ENCODE measurements at regions not wholly inside any gene's neighbourhood (a gene's known extent, or its start where the extent isn't known, plus 50 kb on each side); places are given as distances from the start of the nearest gene placed in this dataset.

DNA sequence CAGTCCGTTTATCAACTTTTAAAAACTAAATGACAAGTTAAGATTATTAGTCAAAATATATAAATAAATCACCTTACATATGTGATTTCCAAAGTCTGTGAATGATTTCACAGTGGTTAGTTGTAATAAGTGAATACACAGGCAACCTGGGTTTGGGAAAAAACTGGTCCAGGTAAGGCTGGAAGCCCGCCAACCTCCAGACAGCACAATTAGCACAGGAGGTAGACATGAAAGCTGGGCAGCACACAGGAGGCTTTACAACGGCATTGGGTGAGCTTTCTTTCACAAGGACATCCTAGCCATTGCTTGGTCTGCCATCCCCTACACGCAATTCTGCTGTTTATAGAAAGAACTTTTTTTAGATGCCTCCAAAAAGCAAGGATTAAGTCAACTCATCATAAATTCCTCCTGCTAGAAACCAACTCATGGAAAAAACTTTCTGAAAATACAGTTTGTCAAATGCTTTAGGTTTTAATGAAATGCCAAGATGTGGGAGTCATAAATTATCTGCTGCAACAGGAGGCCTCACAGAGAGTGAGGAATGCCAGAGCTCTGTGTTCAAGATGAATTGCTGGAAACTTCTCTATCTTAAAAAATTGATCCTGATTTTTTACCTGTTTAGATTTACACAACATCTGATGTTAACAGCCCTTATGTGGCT is 346.8 kb upstream of the NFE2L3 start:
- ATAC-seq: no peak
- intact Hi-C loops (cut with DNase I, micrococcal nuclease): no loop called here
- DNase-seq: no peak

DNA sequence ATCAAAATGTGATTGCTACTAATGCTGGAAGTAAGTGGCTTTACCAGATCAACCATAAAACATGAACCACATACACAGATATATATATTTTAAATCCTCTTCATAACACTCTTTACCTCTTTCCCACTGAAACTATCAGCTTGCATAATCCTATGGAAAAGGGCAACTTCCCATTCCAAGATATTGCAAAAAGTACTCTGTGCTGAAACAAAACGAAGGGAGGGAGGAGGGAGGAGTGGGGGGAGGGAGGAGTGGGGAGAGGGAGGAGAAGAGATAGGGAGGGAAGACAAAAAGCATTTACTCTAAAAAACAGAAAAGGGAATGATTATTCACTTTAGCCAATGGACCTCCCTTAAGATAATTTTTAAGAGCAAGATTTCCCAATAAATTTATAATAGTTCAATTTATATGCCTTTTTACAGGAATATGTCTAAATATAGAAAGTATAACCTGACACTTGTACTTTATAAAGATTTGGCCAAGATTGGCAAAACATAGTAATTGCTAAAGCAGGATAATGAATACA is 344.8 kb upstream of the NFE2L3 start:
- TF ChIP-seq, protein P1, sequence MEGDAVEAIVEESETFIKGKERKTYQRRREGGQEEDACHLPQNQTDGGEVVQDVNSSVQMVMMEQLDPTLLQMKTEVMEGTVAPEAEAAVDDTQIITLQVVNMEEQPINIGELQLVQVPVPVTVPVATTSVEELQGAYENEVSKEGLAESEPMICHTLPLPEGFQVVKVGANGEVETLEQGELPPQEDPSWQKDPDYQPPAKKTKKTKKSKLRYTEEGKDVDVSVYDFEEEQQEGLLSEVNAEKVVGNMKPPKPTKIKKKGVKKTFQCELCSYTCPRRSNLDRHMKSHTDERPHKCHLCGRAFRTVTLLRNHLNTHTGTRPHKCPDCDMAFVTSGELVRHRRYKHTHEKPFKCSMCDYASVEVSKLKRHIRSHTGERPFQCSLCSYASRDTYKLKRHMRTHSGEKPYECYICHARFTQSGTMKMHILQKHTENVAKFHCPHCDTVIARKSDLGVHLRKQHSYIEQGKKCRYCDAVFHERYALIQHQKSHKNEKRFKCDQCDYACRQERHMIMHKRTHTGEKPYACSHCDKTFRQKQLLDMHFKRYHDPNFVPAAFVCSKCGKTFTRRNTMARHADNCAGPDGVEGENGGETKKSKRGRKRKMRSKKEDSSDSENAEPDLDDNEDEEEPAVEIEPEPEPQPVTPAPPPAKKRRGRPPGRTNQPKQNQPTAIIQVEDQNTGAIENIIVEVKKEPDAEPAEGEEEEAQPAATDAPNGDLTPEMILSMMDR (IDR thresholded peaks at IDR 0.05): no peak
- intact Hi-C loops (cut with DNase I, micrococcal nuclease): no loop called here
- no peak for ATAC-seq
- Histone ChIP-seq H3K4me3 (no peak overlapping the region), H3K4me1 (ENCODE audit: low read depth) (no peaks in the 10 kb centered on the region), H3K36me3 (ENCODE audit: low read depth) (no peaks in the 10 kb centered on the region), H3K9me3 (no peaks in the 10 kb centered on the region)
- DNase-seq: no peak

More for the DNA sequence above, 346.8 kb upstream of the NFE2L3 start:
- Histone ChIP-seq H3K36me3 (ENCODE audit: low read depth) (no peaks in the 10 kb centered on the region), H3K4me1 (ENCODE audit: low read depth) (no peaks in the 10 kb centered on the region), H3K9me3 (no peaks in the 10 kb centered on the region), H3K4me3 (no peak overlapping the region)
- TF ChIP-seq, protein P1 (IDR thresholded peaks at IDR 0.05): no peak

DNA sequence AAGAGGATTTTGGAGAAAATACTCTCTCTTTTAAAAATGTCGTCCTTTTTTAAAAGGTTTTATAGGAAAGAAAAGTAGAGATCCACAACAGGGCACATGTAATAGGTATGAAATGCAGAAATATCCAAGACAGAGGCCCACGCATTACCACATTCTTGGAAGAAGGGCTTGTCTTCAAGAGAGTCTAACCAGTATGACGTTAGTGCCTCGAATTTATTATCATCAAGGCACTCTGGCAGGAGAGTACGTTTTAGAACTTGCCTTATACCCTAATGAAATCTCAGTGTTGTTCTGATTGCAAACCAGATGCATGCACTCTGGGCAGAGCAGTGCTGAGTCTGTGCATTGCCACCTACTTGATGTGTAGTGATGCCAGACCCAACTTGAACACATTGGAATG is 342.6 kb upstream of the NFE2L3 start:
- DNase-seq (no peak), ATAC-seq (no peak)
- H3K4me1 ChIP-seq (ENCODE audit: low read depth): no peaks in the 10 kb centered on the region
- no peak overlapping the region for H3K4me3 ChIP-seq
- H3K9me3 ChIP-seq: no peaks in the 10 kb centered on the region
- no peaks in the 10 kb centered on the region for H3K36me3 ChIP-seq (ENCODE audit: low read depth)
- TF ChIP-seq, protein P1 (IDR thresholded peaks at IDR 0.05): no peak
- intact Hi-C loops (cut with DNase I, micrococcal nuclease): no loop called here

DNA sequence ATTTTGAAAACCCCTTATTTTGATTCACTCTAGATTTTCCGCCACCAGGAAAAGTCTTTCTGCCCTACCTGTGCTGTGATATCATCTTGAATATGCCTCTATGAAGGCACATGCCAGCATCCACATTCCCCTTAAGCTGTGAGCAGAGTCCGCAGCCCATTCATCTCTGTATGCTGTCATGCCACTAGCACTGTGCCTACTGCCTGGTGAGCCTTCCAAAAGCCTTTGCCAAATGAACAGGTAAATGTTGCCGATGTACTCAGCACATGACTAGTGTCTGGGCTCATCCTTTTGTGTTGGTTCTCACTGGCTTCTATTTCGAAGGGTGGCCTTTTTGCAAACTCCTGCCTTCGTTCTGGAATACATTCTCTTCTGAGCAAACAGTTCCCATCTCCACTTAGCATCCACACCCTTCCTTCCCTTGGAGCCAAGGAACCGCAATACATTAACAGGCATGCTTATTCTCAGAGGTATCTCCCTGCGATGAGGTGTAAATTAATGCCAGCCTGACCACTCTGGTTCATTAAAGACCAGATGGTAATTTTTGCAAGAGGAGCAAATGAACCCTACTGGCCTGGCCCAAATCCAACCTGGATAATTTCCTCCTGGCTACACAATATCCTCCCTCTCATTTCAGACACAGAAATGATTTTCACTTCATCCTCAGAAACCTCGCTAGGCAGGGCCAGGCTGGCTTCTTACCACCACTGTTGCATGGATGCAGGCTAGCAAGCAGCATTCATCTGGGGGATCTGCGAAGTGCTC is 339.7 kb upstream of the NFE2L3 start:
- TF ChIP-seq, protein P1 (IDR thresholded peaks at IDR 0.05): no peak
- intact Hi-C loops (cut with DNase I, micrococcal nuclease): no loop called here
- ATAC-seq (no peak), DNase-seq (no peak)
- no peaks in the 10 kb centered on the region for H3K4me1 ChIP-seq (ENCODE audit: low read depth)
- no peaks in the 10 kb centered on the region for H3K9me3 ChIP-seq
- no peak overlapping the region for H3K4me3 ChIP-seq
- no peaks in the 10 kb centered on the region for H3K36me3 ChIP-seq (ENCODE audit: low read depth)

DNA sequence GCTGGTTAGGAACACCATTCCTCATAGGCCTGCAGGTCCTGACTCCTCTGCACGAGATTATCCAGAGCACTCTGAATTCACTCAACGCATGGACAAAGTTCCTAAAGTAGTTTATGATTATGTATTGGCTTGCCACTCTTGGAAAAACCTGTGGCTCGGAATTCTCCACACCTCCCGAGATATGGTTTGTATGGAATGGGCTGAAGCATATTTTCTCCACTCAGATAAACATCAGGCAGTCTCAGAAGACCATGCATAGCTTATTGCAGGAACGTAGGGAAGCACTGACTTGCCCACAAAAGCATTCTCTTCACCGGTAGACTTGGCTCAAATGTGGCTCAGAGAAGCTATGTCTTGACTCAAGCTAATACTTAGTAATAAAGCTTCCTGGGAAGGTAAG is 338.6 kb upstream of the NFE2L3 start:
- H3K9me3 ChIP-seq: no peaks in the 10 kb centered on the region
- intact Hi-C loops (cut with DNase I, micrococcal nuclease): no loop called here

More for the DNA sequence above, 338.6 kb upstream of the NFE2L3 start:
- no peaks in the 10 kb centered on the region for H3K36me3 ChIP-seq (ENCODE audit: low read depth)
- H3K4me1 ChIP-seq (ENCODE audit: low read depth): no peaks in the 10 kb centered on the region
- TF ChIP-seq, protein P1 (IDR thresholded peaks at IDR 0.05): no peak
- DNase-seq (no peak), ATAC-seq (no peak)
- no peak overlapping the region for H3K4me3 ChIP-seq
